ENCODE measurements at regions not wholly inside any gene's neighbourhood (a gene's known extent, or its start where the extent isn't known, plus 50 kb on each side); places are given as distances from the start of the nearest gene placed in this dataset.

DNA sequence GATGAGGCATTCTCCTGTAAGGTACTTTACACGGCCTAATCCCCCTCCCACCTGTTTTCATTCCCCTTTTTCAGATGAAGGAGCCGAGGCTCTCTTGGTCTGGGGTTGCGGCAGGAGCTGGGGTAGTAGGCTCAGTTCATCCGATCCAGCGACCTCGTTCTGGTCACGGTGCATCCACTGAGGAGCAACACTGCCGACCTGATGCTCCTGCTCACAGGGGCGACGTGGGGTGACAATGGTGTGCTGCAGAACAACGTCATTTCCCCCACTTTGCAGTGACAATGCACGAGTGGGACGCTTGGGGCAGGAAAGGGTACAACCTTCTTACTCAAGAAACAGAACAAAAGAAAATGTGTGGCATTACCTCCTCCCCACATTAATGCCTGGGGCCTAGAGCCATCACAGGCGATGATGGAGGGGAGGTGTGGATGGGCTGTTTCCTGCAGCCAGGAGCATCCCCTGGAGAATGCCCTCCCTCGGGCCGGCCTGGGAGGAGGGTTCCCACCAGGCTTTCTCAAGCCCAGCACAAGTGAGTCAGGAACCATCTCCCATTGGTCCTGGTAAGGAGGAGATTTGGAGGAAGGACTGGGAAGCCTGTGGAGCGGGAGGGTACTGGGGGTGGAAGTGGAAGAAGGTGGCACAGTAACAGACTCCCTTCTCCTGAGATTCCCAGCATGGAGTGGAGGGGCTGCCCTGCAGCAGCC, 125.6 kb downstream of the SPATA19 start:
- no peak for DNase-seq

DNA sequence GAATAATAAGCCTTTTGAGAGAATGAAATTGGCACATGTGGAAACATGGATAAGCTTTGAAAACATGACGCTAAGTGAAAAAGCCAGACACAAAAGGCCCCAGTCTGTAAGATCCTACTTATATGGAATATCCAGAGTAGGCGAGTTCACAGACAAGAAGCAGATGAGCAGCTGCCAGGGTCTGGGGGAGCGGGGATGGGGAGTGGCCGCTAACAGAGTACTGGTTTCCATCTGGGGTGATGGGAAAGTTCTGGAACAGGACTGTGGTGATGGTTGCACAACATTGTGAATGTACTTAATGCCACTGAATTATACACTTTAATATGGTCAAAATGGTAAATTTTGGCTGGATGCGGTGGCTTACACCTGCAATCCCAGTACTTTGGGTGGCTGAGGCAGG, 126.5 kb downstream of the SPATA19 start:
- no peak for DNase-seq

DNA sequence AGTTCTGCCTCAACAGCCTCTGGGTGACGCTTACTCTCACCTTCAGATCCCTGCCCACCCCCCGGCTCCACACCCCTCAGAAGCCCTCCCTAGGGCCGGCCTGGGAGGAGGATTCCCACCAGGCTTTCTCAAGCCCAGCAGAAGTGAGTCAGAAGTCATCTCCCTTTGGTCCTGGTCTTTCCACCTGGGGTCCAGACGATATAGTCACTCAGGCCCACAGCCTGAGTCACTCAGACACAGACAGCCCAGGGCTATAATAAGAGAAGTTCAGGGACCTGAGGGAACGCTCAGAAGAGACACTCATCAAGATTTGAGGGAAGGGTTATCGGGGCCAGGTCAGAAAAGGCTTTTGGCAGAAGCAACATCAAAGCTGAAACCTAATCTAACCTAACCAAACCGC, 127.1 kb downstream of the SPATA19 start:
- DNase-seq: no peak

DNA sequence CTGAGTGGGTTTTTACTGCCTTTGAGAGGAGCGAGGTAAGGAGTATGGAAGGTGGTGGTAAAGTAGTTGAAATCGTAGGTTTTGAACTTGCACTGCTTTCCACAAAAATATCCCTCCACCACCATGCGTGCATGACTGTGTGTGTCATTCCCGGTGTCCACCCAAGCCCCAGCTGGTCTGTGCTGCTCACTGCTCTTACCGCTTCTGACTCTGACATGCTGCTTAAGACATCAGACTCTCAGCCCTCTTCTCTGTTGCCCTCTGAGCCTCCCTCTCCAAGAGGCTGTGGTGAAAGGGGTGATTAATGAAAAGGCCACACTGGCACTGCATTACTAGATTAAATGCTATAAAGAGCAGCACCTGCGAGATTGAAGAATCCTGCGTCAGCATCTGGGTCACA, 128.7 kb downstream of the SPATA19 start:
- no peak for DNase-seq

DNA sequence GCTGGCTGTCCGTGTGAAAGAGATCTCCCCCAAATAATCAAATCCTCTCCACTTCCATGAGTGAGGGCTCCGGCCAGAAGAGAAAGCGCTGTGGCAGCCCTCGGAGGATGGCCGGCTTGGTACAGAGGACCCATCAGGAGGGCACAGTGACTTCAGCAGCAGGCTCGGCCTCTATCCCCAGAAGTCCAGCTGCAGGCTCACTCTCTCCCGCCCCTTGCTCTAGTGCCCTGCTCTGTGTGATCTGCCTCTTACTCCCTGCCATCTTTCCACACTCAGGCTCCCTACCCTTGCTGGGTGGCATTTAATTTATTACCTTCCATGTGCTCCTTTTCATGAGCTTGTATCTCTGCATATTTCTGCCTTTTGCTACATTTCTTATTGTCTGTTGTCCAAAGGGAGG, 129.7 kb downstream of the SPATA19 start:
- no peak for DNase-seq

DNA sequence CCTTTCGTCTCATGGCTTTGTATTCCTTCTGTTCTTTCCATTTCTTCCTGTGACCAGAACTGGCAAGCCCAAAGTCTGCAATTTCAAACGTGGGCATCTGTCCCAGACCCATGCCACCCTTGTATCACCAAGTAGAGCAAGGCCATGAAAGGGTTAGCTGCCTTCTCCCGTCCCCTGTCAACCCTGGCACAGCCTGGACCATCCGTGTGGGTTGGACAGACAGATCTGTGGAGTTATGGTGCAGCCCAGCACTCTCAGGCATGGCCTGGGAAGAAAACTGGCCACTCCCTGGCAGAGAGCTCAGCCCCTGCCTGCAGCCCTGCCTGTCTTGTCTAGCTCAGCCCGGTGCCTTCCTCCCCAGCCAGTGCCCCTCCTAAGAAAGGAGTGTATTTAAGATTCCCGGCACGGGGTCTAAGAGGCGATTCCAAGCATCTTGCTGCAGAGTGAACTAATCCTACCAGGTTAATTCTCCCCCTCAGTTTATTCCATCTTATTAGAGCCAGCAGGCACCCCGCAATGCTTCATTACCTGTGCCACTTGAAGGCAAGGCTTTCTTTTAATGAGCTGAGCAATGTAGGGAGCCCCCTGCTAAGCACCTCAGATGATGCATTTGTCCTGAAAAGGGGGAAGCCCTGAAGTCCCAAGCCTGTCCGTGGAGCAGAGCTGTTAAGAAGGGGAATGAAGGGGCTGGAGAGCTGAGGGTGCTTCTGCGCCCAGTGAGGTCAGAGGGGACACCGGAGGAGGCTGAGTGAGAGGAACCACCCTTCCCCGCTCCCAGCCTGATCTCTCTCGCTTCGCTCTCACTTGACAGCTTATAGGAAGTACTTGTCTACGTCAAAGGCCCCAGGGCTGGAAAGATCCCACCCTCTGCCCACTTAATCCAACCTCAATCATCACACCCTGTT, 130.6 kb downstream of the SPATA19 start:
- DNase-seq: no peak

DNA sequence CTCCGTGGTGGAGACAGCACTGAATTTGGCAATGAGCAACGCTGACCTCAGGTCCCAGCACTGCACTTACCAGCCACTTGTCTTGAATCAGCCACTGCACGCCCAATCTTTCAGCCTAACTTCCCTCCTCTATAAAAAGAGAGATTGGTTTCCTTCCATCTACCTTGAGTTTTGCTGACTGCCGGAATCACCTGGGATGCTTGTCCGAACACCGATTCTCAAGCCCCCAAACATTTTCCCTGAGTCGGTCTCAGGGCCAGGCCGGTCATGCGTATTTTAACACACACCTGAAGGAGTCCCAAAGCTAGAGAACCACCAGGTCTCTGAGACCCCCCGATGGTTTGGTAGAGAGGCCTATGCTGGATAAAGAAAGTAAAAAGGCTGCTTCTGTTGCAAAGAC, 131.5 kb downstream of the SPATA19 start:
- no peak for DNase-seq

DNA sequence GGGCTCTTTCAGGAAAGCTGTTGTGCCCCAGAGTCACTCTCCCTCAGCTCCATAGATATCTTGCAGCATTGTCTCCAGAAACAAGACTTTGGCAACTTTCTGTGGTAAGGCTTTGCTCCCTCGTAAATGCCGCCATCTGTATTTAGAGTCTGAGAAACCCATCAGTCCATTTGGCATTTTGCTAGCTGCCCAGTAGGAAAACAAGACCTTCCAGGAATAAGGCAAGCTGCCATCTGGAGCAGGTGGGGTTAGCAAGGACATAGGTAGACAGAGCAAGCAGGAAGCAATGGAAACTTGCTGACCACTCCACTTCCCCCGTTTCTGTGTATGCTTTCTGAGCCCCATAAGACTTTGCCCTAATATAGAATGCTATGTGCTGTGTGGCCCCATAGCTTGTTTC, 131.9 kb downstream of the SPATA19 start:
- DNase-seq: no peak

DNA sequence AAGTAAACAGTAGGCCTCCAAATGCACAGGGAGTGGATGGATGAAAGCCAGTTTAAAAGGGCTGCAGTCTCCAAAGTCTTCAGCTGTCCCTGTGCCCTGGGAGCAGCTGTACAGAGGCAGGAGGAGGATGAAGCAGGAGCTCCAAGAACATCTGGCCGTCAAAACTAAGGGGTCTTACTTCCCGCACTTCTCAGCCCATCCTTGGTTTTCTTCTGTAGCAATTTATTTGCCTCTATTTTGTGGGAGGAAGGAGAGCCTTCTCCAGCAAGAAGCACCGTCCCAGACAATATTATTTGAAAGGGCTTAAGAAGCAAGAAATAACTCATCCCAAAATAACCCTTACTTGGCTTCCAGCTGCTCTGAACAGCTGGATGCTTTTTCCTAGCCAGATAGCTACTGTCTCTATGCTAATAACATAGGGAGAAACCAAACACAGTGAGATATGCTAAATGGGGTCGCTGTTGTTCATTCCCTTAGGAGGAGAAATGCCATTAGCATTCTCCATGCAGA, 133.2 kb downstream of the SPATA19 start:
- no peak for DNase-seq

DNA sequence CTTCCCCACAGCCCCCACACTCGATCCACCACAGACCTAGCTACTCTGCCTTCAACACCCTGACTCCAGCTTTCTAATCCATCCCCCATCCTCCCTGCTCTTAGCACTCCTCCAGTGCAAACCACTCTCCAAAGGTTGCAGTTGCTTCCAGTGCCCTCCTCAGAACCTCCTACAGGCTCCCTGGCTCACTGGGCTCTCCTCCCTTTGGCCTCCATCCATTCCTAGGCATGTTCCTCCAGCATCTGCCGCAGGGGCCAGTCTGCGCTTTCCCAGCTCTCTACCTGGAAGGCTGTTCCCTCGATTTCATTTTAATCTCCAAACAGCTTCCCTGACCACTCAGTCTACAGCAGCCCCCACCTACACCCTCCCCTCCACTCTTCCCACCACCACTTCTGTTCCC, 133.8 kb downstream of the SPATA19 start:
- no peak for DNase-seq

DNA sequence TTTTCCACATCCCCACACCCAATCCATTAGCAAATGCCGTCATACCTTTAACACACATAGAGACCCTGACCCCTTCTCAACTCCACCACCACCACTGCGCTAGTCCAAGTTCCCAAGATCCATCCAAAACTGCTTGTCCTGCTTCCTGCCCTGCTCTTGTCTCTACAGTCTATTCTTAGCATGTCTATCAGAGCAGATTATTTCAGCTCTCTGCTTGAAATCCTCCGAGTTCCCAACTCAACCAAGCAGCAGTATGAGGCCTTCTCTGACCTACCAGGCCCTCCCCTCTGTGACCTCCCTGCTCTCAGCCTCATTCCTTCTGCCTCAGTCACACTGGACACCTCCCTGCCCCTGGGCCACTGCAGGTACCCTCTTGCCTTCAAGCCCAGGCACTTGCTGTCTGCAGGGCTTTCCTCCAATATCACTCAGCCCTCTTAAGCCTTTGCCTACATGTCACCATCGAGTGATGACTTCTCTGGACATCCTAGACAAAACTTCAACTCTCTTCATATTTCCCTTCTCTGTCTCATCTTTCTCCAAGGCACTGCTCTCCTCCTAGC, 134.6 kb downstream of the SPATA19 start:
- no peak for DNase-seq

DNA sequence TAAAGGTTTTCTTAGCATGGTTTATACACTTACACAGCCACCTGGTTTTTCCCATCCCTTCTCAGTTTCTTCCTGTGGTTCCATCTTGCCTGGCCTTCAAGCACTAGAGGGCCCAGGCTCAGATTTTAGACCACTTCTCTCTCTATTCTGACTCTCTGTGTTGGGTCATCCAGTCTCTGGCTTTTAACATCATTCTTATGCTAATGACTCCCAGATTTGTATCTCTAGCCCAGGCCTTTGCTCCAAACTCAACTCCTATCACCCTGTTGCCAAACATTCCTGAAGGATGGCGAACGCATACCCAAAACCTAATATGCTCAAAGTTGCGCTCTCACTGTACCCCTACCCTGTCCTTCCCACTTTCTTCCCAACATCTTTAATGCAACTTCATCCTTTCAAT, 135.1 kb downstream of the SPATA19 start:
- DNase-seq: no peak

DNA sequence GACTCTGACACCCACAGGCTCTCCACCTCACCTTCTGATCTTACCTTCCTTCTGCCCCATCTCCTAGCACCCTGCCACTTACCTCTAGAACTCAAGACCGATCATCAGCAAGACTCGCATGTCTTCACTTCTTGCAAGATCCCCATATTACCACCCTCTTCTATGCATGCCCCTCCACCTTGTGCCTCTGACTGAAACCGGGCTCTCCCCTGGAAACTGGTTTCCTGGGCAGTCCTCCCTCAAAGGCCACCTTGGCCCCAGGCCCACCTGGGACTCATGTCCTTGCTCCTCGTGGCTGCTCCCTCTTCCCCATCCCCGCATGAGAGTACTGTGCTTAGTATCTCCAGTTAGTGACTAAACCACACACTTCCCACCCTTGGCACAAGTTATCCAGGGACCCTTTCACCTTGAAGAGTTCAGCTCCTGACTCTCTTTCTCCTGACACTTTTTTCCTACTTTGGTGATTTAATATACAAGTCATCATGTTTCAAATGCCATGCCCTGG, 136.7 kb downstream of the SPATA19 start:
- no peak for DNase-seq

DNA sequence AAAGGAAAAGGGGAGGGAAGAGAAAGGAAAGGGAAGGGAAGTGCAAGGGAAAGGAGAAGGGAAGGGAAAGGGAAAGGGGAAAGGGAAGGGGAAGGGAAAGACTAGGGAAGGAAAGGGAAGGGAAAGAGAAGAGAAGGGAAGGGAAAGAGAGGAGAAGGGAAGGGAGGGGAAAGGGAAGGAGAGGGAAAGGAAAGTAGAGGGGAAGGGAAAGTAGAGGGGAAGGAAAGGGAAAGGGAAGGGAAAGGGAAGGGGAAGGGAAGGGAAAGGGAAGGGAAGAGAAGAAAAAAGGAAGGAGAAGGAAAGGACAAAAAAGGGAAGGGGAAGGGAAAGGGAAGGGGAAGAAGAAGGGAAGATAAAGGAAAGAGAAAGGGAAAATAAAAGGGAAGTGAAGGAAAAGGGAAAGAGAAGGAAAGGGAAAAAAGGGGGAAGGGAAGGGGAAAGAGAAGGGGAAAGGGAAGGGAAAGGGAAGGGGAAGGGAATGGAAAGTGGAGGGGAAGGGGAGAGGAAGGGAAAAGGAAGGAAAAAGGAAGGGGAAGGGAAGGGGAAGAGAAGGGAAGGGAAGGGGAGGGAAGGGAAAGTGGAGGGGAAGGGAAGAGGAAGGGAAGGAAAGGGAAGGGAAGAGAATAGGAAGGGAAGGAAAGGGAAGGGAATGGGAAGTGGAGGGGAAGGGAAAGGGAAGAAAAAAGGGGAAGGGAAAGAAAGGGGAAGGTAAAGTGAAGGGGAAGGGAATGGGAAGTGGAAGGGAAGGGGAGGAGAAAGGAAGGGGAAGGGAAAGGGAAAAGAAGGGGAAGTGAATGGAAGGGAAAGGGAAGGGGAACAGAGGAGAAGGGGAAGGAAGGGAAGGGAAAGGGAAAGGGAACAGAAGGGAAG, 138.2 kb downstream of the SPATA19 start:
- no peak for DNase-seq

DNA sequence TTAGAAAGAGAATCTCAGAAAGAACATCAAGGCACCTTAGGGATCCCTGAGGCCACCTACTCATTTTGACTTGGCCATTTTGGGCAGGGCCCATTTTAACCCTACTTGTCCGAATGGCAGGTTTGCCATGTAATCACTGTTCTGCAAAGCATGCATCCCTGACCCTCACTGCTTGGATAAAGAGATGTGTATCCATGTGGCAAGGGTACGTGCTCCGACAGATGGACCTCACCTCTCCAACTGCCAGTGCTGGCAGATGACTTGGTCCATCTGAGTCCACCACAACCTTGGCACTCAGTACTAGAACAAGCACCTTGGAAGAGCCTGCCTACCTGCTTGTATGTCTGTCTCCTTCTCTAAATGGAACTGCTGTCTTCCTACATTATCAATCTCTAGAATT, 139.4 kb downstream of the SPATA19 start:
- DNase-seq: no peak

DNA sequence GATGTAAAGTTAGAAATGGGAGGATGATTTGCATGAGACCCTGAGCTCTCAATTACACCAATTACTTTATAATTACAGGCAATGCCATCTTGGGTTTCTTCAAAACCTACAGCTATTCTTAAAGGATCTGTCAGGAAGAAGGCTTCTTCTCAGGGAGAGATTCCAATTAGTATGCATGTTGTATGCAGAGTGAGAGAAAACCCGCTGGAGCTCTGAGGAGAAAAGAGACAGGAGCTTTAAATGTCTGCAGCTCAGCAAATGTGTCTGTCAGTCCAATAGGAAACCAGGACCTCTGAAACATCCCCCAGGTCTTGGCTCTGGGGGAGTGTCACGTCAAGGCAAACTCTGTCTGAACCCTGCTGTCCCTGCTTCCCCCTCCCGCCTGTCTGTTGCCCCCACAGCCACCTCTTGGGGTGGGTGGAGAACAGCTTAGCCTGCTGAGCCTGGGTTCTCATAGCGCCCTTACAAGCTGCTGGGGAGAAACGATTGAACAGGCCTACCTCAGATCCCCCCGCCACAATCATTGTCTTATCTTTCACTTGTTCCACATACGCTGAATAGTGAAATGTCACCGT, 140.2 kb downstream of the SPATA19 start:
- no peak for DNase-seq

DNA sequence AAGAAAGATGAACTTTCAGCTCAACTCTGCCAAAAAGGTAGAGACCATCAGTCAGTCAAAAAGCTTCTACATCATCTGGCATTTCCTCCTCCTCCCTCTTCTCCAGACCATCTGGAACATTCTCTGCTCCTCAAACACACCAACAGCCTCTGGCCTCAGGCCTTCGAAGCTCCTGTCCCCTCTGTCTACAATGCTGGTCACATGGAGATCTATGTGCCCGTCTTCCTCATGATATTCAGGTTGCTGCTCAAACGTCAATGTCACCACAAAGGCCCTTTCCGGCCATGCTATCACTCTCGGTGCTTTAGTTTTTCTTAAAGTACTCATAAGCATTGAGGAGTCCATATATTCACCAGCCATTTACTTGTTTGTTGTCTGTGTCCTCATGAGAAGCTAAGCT, 146.2 kb downstream of the SPATA19 start:
- no peak for DNase-seq

DNA sequence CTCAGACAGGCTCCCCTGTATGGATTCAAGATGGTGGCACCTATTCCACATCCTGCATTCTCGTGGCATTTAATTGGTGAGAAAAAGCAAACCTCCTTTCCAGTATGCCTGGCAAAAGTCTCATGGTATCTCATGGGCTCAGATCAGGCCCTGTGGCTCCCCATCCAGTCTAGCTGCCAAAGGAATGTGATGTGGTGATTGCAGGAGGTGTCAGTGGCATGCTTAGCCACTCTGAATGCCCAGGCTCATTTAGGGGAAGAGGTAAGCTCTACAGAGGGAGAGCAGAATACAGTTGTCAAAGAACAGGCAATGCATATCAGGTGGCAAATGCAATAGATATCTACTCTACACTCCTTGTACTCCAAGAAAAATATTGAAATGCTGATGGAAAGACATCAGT, 146.7 kb downstream of the SPATA19 start:
- no peak for DNase-seq

DNA sequence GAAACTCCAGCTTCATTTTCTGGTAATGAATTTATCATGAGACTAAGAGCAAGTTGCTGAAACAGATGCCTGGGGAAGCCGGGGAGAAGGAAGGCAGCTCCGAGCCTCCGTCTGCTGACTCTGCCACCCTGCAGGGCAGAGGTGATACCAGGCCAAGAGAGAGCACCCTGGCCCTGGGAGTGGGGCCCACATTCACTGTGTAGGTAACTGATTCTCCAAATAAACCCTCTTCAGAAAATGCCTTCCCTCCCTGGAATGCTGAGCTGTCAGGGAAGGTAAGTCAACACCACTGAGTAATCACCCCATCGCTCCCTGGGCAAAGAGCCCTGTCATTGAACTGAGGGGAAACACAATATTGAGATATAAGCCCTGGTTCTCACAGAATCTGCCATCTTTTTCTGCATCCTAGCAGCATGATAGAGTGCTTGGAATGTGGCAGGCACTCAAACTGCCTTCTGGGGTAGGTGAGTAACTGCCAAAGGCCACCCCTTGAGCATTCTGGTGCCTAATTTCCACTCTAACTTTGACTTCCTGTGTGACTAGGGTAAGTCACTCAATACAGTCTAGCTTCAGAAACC, 147.6 kb downstream of the SPATA19 start:
- no peak for DNase-seq

DNA sequence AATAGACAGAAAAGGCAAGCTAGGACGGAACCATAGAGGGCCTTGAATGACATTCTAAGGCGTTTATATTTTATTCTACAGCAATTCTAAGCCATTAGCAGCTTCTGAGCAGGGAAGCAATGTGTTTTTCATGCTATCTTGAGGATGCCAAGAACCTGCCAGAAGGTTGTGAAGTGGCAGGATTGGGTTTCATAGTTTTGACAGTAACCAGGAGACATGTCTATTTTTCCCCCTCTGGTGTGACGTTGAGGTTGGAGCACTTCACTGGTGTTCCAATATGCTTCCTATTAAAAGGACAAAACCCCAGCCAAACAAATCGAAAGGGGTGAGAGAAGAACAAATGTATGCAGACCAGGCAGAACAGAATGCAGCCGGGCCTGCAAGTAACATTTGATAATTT, 148.2 kb downstream of the SPATA19 start:
- DNase-seq: no peak

DNA sequence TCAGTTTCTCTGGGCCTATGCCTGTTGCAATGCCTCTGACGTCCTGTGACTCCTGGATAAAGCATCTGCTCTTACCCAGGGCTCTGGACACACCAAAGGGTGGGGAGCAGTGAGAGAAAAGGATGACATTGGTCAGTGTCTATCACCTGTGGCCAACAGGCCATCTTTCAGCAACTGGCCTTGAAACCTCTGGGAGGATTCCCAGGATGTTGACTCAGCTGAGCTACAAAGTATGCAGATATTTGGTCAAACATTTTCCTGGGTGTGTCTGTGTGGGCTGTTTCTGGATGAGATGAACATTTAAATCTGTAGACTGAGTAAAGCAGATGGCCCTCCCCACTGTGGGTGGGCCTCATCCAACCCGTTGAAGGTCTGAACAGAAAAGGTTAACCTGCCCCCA, 149.9 kb downstream of the SPATA19 start:
- no peak for DNase-seq

DNA sequence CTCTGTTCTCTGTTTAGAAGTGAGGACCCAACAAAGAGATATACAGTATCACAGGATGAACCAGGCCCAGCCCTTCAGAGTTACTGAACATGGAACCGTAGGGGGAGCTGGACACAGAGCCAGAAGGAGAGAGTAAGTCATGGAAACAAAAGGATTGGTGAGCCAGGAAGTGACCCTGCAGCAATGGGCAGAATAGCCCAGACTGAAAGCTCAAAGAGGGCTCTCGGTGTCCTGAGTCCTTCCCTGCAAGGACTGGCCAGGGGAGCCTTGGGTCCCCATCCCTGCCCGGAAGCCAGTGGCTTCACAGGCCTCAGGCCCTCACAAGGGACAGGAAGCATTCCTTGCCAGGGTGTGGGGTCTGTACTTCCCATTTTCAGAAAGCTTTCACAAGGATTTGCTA, 150.6 kb downstream of the SPATA19 start:
- DNase-seq: no peak
